ENCODE measurements at regions not wholly inside any gene's neighbourhood (a gene's known extent, or its start where the extent isn't known, plus 50 kb on each side); places are given as distances from the start of the nearest gene placed in this dataset.

DNA sequence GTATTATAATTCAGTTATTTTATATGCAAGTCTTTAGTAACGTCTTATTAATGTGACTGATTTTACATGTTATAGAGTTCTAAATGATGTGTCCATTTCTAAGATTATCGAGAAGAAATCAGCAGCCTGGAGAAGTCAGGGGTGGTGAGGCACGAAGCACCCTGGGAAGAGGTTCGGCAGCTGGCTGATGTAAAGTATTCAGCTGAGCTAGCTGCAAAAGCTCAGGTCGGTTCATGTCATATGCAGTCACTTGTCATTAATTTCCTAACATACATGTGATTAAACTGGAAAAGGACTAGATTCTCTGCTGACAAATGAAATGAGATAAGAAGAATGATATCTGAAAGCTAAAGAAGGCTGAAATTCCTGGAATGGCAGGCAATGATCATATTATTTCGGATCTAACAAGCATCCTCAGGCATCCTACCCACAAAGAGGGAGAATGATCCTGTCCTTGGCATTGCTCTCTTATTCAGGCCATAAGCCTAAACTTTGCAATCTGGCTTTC lies 383.0 kb upstream of the SLITRK1 start:
- no peak for TF ChIP-seq POLR2A (IDR thresholded peaks at IDR 0.05)
- TF ChIP-seq, protein P1, sequence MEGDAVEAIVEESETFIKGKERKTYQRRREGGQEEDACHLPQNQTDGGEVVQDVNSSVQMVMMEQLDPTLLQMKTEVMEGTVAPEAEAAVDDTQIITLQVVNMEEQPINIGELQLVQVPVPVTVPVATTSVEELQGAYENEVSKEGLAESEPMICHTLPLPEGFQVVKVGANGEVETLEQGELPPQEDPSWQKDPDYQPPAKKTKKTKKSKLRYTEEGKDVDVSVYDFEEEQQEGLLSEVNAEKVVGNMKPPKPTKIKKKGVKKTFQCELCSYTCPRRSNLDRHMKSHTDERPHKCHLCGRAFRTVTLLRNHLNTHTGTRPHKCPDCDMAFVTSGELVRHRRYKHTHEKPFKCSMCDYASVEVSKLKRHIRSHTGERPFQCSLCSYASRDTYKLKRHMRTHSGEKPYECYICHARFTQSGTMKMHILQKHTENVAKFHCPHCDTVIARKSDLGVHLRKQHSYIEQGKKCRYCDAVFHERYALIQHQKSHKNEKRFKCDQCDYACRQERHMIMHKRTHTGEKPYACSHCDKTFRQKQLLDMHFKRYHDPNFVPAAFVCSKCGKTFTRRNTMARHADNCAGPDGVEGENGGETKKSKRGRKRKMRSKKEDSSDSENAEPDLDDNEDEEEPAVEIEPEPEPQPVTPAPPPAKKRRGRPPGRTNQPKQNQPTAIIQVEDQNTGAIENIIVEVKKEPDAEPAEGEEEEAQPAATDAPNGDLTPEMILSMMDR (IDR thresholded peaks at IDR 0.05 in 4 of 5, conservative IDR thresholded peaks at IDR 0.05 in 1 of 5) = no peak
